Heart left ventricle (tissue), 13 donors: ENCODE measurements at regions not wholly inside any gene's neighbourhood (a gene's known extent, or its start where the extent isn't known, plus 50 kb on each side); places are given as distances from the start of the nearest gene placed in this dataset.

ENCODE experiments used
- POLR2A ChIP-seq, 2 donors: fragments of 450-650 bp; IDR thresholded peaks; one replicate each; pipeline ENCODE4 v1.6.1; 2017; ENCODE audit warnings: antibody characterized with exemption in 2 of 2, mild to moderate bottlenecking in 2 of 2, moderate library complexity in 2 of 2
- TF ChIP-seq, protein P1 (sequence below), 12 donors: fragments of 200-600 bp; sonication (generic) in 4 of 12; IDR thresholded peaks; one replicate each; pipeline versions ENCODE4 v1.5.0 to v1.8.0; 2018 to 2022; ENCODE audit warnings: antibody characterized with exemption in 12 of 12, mild to moderate bottlenecking in 5 of 12
- donor health status: ischemic (EF 13 %, LVEDD 7.1; RV severe dilation, severe dysfunction).
- donor health status: DM: no; HTN: yes; CAD: no.
- donor health status: DM: no; HTN: no; CAD: no.
- donor health status: ischemic (EF 25% LVEDD 6.9; RV normal size, moderate dysfunction).
- donor health status: ischemic (EF 25% LVEDD 5.7; RV mildly dilated, moderate dysfunction).
- donor health status: ischemic (EF 35%, LVEDD 5.7; RV mildly dilated, moderate dysfunction).
- donor health status: nonischemic (EF 11% LVEDD 7.7; RV severe dilation, severe dysfunction).
- donor health status: DM: yes; HTN: yes; CAD: no.
- donor health status: PGD.
- donor health status: ischemic (EF 29% LVEDD 5.4; RV normal size, mild dysfunction).
- donor health status: nonischemic (EF 23%, LVEDD 6.1; RV moderate dilation, normal function).

DNA sequence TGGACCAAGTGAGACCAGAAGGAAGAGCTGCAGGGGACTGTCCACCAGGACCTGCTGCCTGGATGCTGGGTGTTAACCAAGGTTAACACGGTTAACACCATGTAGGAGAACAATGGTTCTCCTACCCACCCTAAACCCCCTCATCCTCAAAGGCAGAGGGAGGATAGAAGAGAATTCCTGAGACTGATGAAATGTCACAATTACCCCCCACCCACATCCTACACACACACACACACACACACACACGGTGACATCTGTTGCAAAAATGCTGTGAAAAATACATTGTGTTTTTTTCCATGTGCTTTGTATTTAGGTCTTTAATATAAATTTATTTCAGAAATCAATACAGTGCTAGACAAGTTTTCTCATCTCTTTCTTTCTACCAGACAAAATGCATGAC lies 113.9 kb upstream of the HES1 start:
- TF ChIP-seq POLR2A (IDR thresholded peaks at IDR 0.05), result no peak
- TF ChIP-seq, protein P1, sequence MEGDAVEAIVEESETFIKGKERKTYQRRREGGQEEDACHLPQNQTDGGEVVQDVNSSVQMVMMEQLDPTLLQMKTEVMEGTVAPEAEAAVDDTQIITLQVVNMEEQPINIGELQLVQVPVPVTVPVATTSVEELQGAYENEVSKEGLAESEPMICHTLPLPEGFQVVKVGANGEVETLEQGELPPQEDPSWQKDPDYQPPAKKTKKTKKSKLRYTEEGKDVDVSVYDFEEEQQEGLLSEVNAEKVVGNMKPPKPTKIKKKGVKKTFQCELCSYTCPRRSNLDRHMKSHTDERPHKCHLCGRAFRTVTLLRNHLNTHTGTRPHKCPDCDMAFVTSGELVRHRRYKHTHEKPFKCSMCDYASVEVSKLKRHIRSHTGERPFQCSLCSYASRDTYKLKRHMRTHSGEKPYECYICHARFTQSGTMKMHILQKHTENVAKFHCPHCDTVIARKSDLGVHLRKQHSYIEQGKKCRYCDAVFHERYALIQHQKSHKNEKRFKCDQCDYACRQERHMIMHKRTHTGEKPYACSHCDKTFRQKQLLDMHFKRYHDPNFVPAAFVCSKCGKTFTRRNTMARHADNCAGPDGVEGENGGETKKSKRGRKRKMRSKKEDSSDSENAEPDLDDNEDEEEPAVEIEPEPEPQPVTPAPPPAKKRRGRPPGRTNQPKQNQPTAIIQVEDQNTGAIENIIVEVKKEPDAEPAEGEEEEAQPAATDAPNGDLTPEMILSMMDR (IDR thresholded peaks at IDR 0.05), result no peak
